ENCODE measurements at regions not wholly inside any gene's neighbourhood (a gene's known extent, or its start where the extent isn't known, plus 50 kb on each side); places are given as distances from the start of the nearest gene placed in this dataset.

GRCh38 chr4:62531731-62532130 is 1331.6 kb downstream of the ADGRL3 start:
- H3K9me3 ChIP-seq: no peaks in the 10 kb centered on the region
- no peak for DNase-seq
- 52 to 82% methylated on average over 1 of the region's 1 CpG for WGBS, 2 donors
- H3K27ac ChIP-seq: no peak overlapping the region
- H3K4me3 ChIP-seq: no peak overlapping the region
- ATAC-seq (ENCODE audit: low FRiP score in 2 of 2): no peak
- no peaks in the 10 kb centered on the region for H3K27me3 ChIP-seq
- H3K4me1 ChIP-seq: no peaks in the 10 kb centered on the region
- TF ChIP-seq CTCF (IDR thresholded peaks at IDR 0.05) (no peak), POLR2A (IDR thresholded peaks at IDR 0.05) (no peak), EP300 (IDR thresholded peaks at IDR 0.05) (no peak), POLR2AphosphoS5 (IDR thresholded peaks at IDR 0.05) (no peak)
- H3K36me3 ChIP-seq: no peaks in the 10 kb centered on the region

- TF ChIP-seq EP300 (IDR thresholded peaks at IDR 0.05): no peak
- no peak for TF ChIP-seq CTCF (IDR thresholded peaks at IDR 0.05)
- no peak for TF ChIP-seq POLR2AphosphoS5 (IDR thresholded peaks at IDR 0.05)
- TF ChIP-seq POLR2A (IDR thresholded peaks at IDR 0.05): no peak
- WGBS, 2 donors: 23 to 46% methylated on average over 1 of the region's 1 CpG
- no peaks in the 10 kb centered on the region for H3K9me3 ChIP-seq
- no peaks in the 10 kb centered on the region for H3K36me3 ChIP-seq
- H3K4me1 ChIP-seq: no peaks in the 10 kb centered on the region
- no peak overlapping the region for H3K4me3 ChIP-seq
- H3K27me3 ChIP-seq: no peaks in the 10 kb centered on the region
- no peak overlapping the region for H3K27ac ChIP-seq
- no peak for ATAC-seq (ENCODE audit: low FRiP score in 2 of 2)
- no peak for DNase-seq
These were observed 1331.1 kb downstream of the ADGRL3 start for GRCh38 chr4:62531264-62531663.

- no peak for TF ChIP-seq POLR2A (IDR thresholded peaks at IDR 0.05)
- no peak for TF ChIP-seq POLR2AphosphoS5 (IDR thresholded peaks at IDR 0.05)
- no peak for TF ChIP-seq EP300 (IDR thresholded peaks at IDR 0.05)
- TF ChIP-seq CTCF (IDR thresholded peaks at IDR 0.05): no peak
- Histone ChIP-seq H3K9me3 (peaks cover 0 to 3% (median 0%) of the 10 kb centered on the region in 4 donors), H3K27me3 (no peaks in the 10 kb centered on the region), H3K4me1 (no peaks in the 10 kb centered on the region), H3K27ac (no peak overlapping the region), H3K36me3 (no peaks in the 10 kb centered on the region), H3K4me3 (no peak overlapping the region)
- WGBS, 2 donors: 63 to 72% methylated on average over 2 of the region's 2 CpGs
- DNase-seq (no peak), ATAC-seq (ENCODE audit: low FRiP score in 2 of 2) (no peak)
These were observed 1328.7 kb downstream of the ADGRL3 start for GRCh38 chr4:62528874-62529273.

- Histone ChIP-seq H3K4me1 (no peaks in the 10 kb centered on the region), H3K27ac (no peak overlapping the region), H3K36me3 (no peaks in the 10 kb centered on the region), H3K9me3 (peaks cover 0 to 3% (median 0%) of the 10 kb centered on the region in 4 donors), H3K4me3 (no peak overlapping the region), H3K27me3 (no peaks in the 10 kb centered on the region)
- no peak for DNase-seq
- 90 to 94% methylated on average over 12 of the region's 12 CpGs for WGBS, 2 donors
- TF ChIP-seq POLR2A (IDR thresholded peaks at IDR 0.05): no peak
- TF ChIP-seq EP300 (IDR thresholded peaks at IDR 0.05): no peak
- no peak for TF ChIP-seq CTCF (IDR thresholded peaks at IDR 0.05)
- no peak for TF ChIP-seq POLR2AphosphoS5 (IDR thresholded peaks at IDR 0.05)
- ATAC-seq (ENCODE audit: low FRiP score in 2 of 2): no peak
These were observed 1326.5 kb downstream of the ADGRL3 start for GRCh38 chr4:62526671-62527070.

- no peaks in the 10 kb centered on the region for H3K36me3 ChIP-seq
- no peaks in the 10 kb centered on the region for H3K27me3 ChIP-seq
- no peaks in the 10 kb centered on the region for H3K4me1 ChIP-seq
- H3K27ac ChIP-seq: no peak overlapping the region
- no peak for ATAC-seq (ENCODE audit: low FRiP score in 2 of 2)
- H3K4me3 ChIP-seq: no peak overlapping the region
- peaks cover 0 to 3% (median 0%) of the 10 kb centered on the region in 4 donors for H3K9me3 ChIP-seq
- DNase-seq: no peak
- TF ChIP-seq EP300 (IDR thresholded peaks at IDR 0.05) (no peak), CTCF (IDR thresholded peaks at IDR 0.05) (no peak), POLR2AphosphoS5 (IDR thresholded peaks at IDR 0.05) (no peak), POLR2A (IDR thresholded peaks at IDR 0.05) (no peak)
These were observed 1323.1 kb downstream of the ADGRL3 start for GRCh38 chr4:62523256-62523655.
